Fibroblast of lung (primary cell): ENCODE measurements at regions not wholly inside any gene's neighbourhood (a gene's known extent, or its start where the extent isn't known, plus 50 kb on each side); places are given as distances from the start of the nearest gene placed in this dataset.

Experiments used
- DNase-seq, 2 donors: peaks; one replicate each; pipeline versions ENCODE4 v3.0.0 to v3.0.0-alpha.2; 2010; ENCODE audit warnings: low read depth in 2 of 2
- H2AFZ ChIP-seq: 2 replicates; pipeline ENCODE4 v1.5.1; 2012; ENCODE audit warnings: low read length, control low read depth, inconsistent platforms
- H3K27ac ChIP-seq: 2 replicates; pipeline ENCODE4 v1.5.1; 2011; ENCODE audit warnings: low read length, control low read depth; ENCODE audit not compliant: insufficient read depth
- H3K27me3 ChIP-seq: 2 replicates; pipeline ENCODE4 v1.5.1; 2011; ENCODE audit warnings: mild to moderate bottlenecking, low read length; ENCODE audit not compliant: control insufficient read depth, insufficient read depth
- H3K36me3 ChIP-seq: 2 replicates; pipeline ENCODE4 v1.5.1; 2011; ENCODE audit warnings: low read length; ENCODE audit not compliant: control insufficient read depth, insufficient read depth
- H3K4me1 ChIP-seq: 2 replicates; pipeline ENCODE4 v1.5.1; 2011; ENCODE audit warnings: low read length; ENCODE audit not compliant: control insufficient read depth, insufficient read depth; ENCODE audit errors: extremely low read depth
- H3K4me2 ChIP-seq: 2 replicates; pipeline ENCODE4 v1.5.1; 2011; ENCODE audit warnings: low read length, control low read depth; ENCODE audit not compliant: insufficient read depth; ENCODE audit errors: extremely low read depth
- H3K4me3 ChIP-seq, 4 experiments: fragments of 200-600 bp in 1 of 4; sonication (generic) in 1 of 4; replicated peaks in 1 of 4; 2 replicates each; pipeline ENCODE4 v1.5.1; 2011 to 2016; ENCODE audit warnings: low read length in 4 of 4, low read depth in 3 of 4, mild to moderate bottlenecking in 3 of 4, control low read depth in 2 of 4, inconsistent platforms in 1 of 4, mixed read lengths in 1 of 4; ENCODE audit not compliant: insufficient read depth in 1 of 4; ENCODE audit errors: control extremely low read depth in 1 of 4
- H3K79me2 ChIP-seq: 2 replicates; pipeline ENCODE4 v1.5.1; 2012; ENCODE audit warnings: mild to moderate bottlenecking, low read length, inconsistent platforms; ENCODE audit not compliant: control insufficient read depth, insufficient read depth
- H3K9ac ChIP-seq: 2 replicates; pipeline ENCODE4 v1.5.1; 2011; ENCODE audit warnings: mild to moderate bottlenecking, low read length, control low read depth; ENCODE audit not compliant: insufficient read depth
- H3K9me3 ChIP-seq: 2 replicates; pipeline ENCODE4 v1.5.1; 2012; ENCODE audit warnings: low read depth, low read length; ENCODE audit not compliant: control insufficient read depth, insufficient read depth
- H4K20me1 ChIP-seq: 2 replicates; pipeline ENCODE4 v1.5.1; 2011; ENCODE audit warnings: low read length; ENCODE audit not compliant: control insufficient read depth, insufficient read depth; ENCODE audit errors: extremely low read depth
- CTCF ChIP-seq, 2 donors: IDR thresholded peaks in 1 of 2; conservative IDR thresholded peaks in 1 of 2; 1 replicate in 1 of 2; 2 replicates in 1 of 2; pipeline ENCODE4 v1.5.1; 2011 to 2012; ENCODE audit warnings: low read length in 2 of 2, control low read depth in 1 of 2, inconsistent platforms in 1 of 2, low read depth in 1 of 2, mild to moderate bottlenecking in 1 of 2
- EZH2 ChIP-seq: IDR thresholded peaks from 2 replicates; pipeline ENCODE4 v1.5.1; 2012; ENCODE audit warnings: low read length, control low read depth, mild to moderate bottlenecking; ENCODE audit errors: missing control alignments

GRCh38 chr6:155614606-155615005 is 159.0 kb upstream of the NOX3 start:
- H3K36me3 ChIP-seq = no peaks in the 10 kb centered on the region
- no peaks in the 10 kb centered on the region for H3K9me3 ChIP-seq
- no peaks in the 10 kb centered on the region for H3K27me3 ChIP-seq
- no peak overlapping the region for H3K9ac ChIP-seq
- no peak for DNase-seq
- no peak overlapping the region for H2AFZ ChIP-seq
- no peak overlapping the region for H3K4me3 ChIP-seq
- H3K79me2 ChIP-seq = no peaks in the 10 kb centered on the region
- no peaks in the 10 kb centered on the region for H4K20me1 ChIP-seq
- H3K4me2 ChIP-seq = no peak overlapping the region
- no peak overlapping the region for H3K27ac ChIP-seq
- no peak for TF ChIP-seq EZH2
- TF ChIP-seq CTCF (conservative IDR thresholded peaks at IDR 0.05 in 1 of 2, IDR thresholded peaks at IDR 0.05 in 1 of 2; ENCODE audit: low read depth in 1 of 2, low read length in 2 of 2) = no peak
- H3K4me1 ChIP-seq = no peaks in the 10 kb centered on the region

GRCh38 chr6:155611742-155612141 is 156.1 kb upstream of the NOX3 start:
- H3K9me3 ChIP-seq = no peaks in the 10 kb centered on the region
- no peak overlapping the region for H3K9ac ChIP-seq
- no peak overlapping the region for H3K4me2 ChIP-seq
- H3K4me3 ChIP-seq = no peak overlapping the region
- H3K27ac ChIP-seq = no peak overlapping the region
- H3K79me2 ChIP-seq = no peaks in the 10 kb centered on the region
- no peak for TF ChIP-seq EZH2
- no peak for TF ChIP-seq CTCF (conservative IDR thresholded peaks at IDR 0.05 in 1 of 2, IDR thresholded peaks at IDR 0.05 in 1 of 2; ENCODE audit: low read depth in 1 of 2, low read length in 2 of 2)
- DNase-seq = no peak
- no peaks in the 10 kb centered on the region for H3K27me3 ChIP-seq
- no peak overlapping the region for H2AFZ ChIP-seq
- H4K20me1 ChIP-seq = no peaks in the 10 kb centered on the region
- H3K36me3 ChIP-seq = no peaks in the 10 kb centered on the region
- H3K4me1 ChIP-seq = no peaks in the 10 kb centered on the region

- H3K4me3 ChIP-seq = no peak overlapping the region
- no peaks in the 10 kb centered on the region for H3K9me3 ChIP-seq
- no peak overlapping the region for H3K9ac ChIP-seq
- peak in 1 of 2 donors; percentile 39 for DNase-seq
- no peak overlapping the region for H2AFZ ChIP-seq
- TF ChIP-seq EZH2 (no peak), CTCF (conservative IDR thresholded peaks at IDR 0.05 in 1 of 2, IDR thresholded peaks at IDR 0.05 in 1 of 2; ENCODE audit: low read depth in 1 of 2, low read length in 2 of 2) (no peak)
- H3K36me3 ChIP-seq = no peaks in the 10 kb centered on the region
- no peaks in the 10 kb centered on the region for H3K27me3 ChIP-seq
- no peaks in the 10 kb centered on the region for H3K79me2 ChIP-seq
- H4K20me1 ChIP-seq = no peaks in the 10 kb centered on the region
- H3K4me2 ChIP-seq = no peak overlapping the region
- H3K4me1 ChIP-seq = no peaks in the 10 kb centered on the region
- H3K27ac ChIP-seq = no peak overlapping the region
Observed at GRCh38 chr6:155604991-155605390, 149.4 kb upstream of the NOX3 start.
